Astrocyte (in vitro differentiated cells and primary cell): ENCODE measurements at regions not wholly inside any gene's neighbourhood (a gene's known extent, or its start where the extent isn't known, plus 50 kb on each side); places are given as distances from the start of the nearest gene placed in this dataset.

Experiments
- CTCF ChIP-seq: IDR thresholded peaks from 2 replicates; pipeline ENCODE4 v1.5.1; 2011; ENCODE audit warnings: low read depth, mild to moderate bottlenecking, inconsistent platforms, low read length, moderate library complexity; ENCODE audit not compliant: insufficient read depth
- EZH2 ChIP-seq: IDR thresholded peaks from 2 replicates; pipeline ENCODE4 v1.6.1; 2012; ENCODE audit warnings: mild to moderate bottlenecking, low read length, inconsistent platforms; ENCODE audit not compliant: insufficient read depth

GRCh38 chr16:60655514-60656153, 1380.6 kb downstream of the CDH8 start:
- TF ChIP-seq CTCF (no peak), EZH2 (no peak)
